T-helper 1 cell treated with Interleukin-12 subunit alpha and Interleukin-12 subunit beta and Interleukin-4 antibody, amounts not matched to agents 30 ng/mL and 1 ng/mL, for 36 hours (primary cell): ENCODE measurements at regions not wholly inside any gene's neighbourhood (a gene's known extent, or its start where the extent isn't known, plus 50 kb on each side); places are given as distances from the start of the nearest gene placed in this dataset.
"Not testable (repeated sequence)": the region's sequence is repeated elsewhere in the genome, so short reads cannot be mapped to it uniquely, and the experiment has no call there.

ENCODE experiments used
- intact Hi-C: fragments of 100-400 bp; cut with micrococcal nuclease; formaldehyde crosslinking; loops from one replicate; pipeline ENCODE4 v1.15.1; 2024

GRCh38 chr9:87781331-87781730 lies 55.4 kb downstream of the CTSL start:
- intact Hi-C loops = no loop called here

GRCh38 chr9:87783180-87783579 lies 57.3 kb downstream of the CTSL start:
- intact Hi-C loops = no loop called here

GRCh38 chr9:87785315-87785970 lies 59.5 kb downstream of the CTSL start:
- intact Hi-C loops = not testable (repeated sequence)

GRCh38 chr9:87786423-87786822 lies 60.5 kb downstream of the CTSL start:
- intact Hi-C loops = no loop called here

- intact Hi-C loops = no loop called here
These were observed 61.0 kb downstream of the CTSL start for GRCh38 chr9:87786876-87787275.

- intact Hi-C loops = no loop called here
These were observed 61.8 kb downstream of the CTSL start for GRCh38 chr9:87787735-87788134.

GRCh38 chr9:87792831-87793288 lies 66.9 kb downstream of the CTSL start:
- intact Hi-C loops = loop anchor here (2.0 kb wide), 1 partner anchor 66 kb away; the partner anchor contains the start of gene CTSL

- intact Hi-C loops = loop anchor here (2.0 kb wide), 1 partner anchor 66 kb away; the partner anchor contains the start of gene CTSL
These were observed 67.4 kb downstream of the CTSL start for GRCh38 chr9:87793292-87793691.

- intact Hi-C loops = no loop called here
These were observed 69.3 kb downstream of the CTSL start for GRCh38 chr9:87795178-87795577.

GRCh38 chr9:87796196-87796595 lies 70.3 kb downstream of the CTSL start:
- intact Hi-C loops = no loop called here

- intact Hi-C loops = no loop called here
These were observed 72.4 kb downstream of the CTSL start for GRCh38 chr9:87798261-87798833.

GRCh38 chr9:87799503-87799902 lies 73.6 kb downstream of the CTSL start:
- intact Hi-C loops = no loop called here

GRCh38 chr9:87800456-87800855 lies 74.5 kb downstream of the CTSL start:
- intact Hi-C loops = no loop called here

GRCh38 chr9:87801013-87801412 lies 75.1 kb downstream of the CTSL start:
- intact Hi-C loops = no loop called here

- intact Hi-C loops = no loop called here
These were observed 77.2 kb downstream of the CTSL start for GRCh38 chr9:87803166-87803565.

- intact Hi-C loops = no loop called here
These were observed 77.9 kb downstream of the CTSL start for GRCh38 chr9:87803623-87804345.

GRCh38 chr9:87805259-87805658 lies 77.4 kb upstream of the SPATA31E1 start:
- intact Hi-C loops = no loop called here

GRCh38 chr9:87810008-87810407 lies 72.7 kb upstream of the SPATA31E1 start:
- intact Hi-C loops = loop anchor here (10.0 kb wide), 1 partner anchor 65 kb away; no protein-coding TSS in a partner anchor

- intact Hi-C loops = loop anchor here (10.0 kb wide), 1 partner anchor 64 kb away; no protein-coding TSS in a partner anchor
These were observed 71.9 kb upstream of the SPATA31E1 start for GRCh38 chr9:87810679-87811178.

GRCh38 chr9:87812375-87813118 lies 70.1 kb upstream of the SPATA31E1 start:
- intact Hi-C loops = loop anchor here (1.0 to 10.0 kb wide), 3 partner anchors 62 to 475 kb away; no protein-coding TSS in a partner anchor

- intact Hi-C loops = loop anchor here (2.0 to 10.0 kb wide), 2 partner anchors 62 to 134 kb away; no protein-coding TSS in a partner anchor
These were observed 69.6 kb upstream of the SPATA31E1 start for GRCh38 chr9:87813119-87813463.
